T-helper 1 cell (primary cell): ENCODE measurements at regions not wholly inside any gene's neighbourhood (a gene's known extent, or its start where the extent isn't known, plus 50 kb on each side); places are given as distances from the start of the nearest gene placed in this dataset.

ENCODE experiments used
- DNase-seq, 5 donors: peaks; one replicate each; pipeline ENCODE4 v3.0.0-alpha.2; 2012 to 2020

DNA sequence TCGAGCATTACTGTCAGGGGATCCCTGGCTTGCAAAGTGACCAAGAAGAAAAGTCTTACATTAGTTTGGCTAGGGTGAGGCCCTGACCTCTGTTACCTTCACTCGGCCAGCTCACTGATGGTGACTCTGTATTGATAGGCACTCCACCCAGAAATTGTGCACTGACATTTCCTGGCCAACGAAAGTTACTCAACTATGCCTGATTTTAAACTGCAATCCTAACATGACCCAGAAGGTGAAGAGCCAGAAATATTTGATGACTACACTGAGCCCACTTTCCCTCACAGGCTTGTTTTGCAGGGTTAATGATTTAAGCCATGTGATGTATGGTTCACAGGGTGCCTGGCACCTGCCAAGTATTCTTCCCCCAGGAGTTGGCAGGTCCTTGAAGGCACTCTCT, 208.2 kb upstream of the MAF start:
- no peak for DNase-seq

DNA sequence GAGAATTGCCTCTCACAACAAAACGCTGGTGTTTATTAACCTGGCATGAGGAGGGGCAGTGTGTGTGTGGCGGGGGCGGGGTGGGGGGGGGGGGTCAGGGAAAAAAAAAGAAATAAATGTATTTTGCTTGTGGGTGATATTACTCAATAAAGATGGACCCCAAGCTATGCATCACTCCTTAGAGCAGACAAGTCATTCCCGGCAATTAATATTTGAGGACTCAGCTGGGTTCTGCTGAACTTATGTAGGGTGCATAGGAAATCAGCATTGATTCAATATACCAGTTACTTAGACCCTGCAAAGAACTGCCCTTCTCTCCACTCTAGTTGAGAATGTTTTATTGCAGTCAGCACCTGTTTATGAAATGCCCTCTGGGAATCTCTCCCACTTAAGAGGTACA, 206.2 kb upstream of the MAF start:
- no peak for DNase-seq

DNA sequence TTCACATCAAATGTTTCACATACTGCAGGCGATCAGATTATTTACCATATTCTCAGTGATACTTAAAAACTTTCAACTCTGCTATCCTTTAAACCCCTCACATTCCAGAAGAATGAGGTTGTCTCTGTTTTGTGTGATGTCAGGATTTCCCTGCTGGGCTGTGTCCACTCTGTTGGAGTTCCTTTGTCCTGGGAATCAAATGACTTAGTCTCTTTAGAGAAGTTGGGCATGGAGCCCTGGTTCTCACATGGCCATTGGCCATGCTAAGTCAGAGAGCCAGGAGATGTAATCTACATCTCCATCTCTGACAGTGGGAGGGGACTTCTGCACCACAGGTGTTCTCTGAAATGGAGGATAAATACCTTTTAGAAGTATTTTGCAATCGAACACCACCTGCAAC, 205.1 kb upstream of the MAF start:
- no peak for DNase-seq

DNA sequence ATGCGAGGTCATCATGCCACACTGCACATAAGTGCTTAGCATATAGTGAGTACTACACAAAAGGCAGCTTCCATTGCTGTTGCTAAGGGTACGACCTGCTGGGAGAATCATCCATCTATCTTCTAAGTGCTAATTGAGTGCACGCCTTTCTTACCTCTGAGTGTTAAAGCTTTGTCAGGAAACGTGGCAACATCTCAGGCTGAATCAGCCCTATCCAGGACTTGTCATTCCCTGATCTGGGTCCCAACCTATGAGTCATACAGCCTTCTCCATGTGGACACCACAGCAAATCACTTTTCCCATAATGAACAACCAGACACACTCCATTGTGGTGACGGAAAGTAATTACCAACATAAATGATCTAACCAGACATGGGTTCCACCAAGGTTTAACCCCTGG, 201.1 kb upstream of the MAF start:
- no peak for DNase-seq

DNA sequence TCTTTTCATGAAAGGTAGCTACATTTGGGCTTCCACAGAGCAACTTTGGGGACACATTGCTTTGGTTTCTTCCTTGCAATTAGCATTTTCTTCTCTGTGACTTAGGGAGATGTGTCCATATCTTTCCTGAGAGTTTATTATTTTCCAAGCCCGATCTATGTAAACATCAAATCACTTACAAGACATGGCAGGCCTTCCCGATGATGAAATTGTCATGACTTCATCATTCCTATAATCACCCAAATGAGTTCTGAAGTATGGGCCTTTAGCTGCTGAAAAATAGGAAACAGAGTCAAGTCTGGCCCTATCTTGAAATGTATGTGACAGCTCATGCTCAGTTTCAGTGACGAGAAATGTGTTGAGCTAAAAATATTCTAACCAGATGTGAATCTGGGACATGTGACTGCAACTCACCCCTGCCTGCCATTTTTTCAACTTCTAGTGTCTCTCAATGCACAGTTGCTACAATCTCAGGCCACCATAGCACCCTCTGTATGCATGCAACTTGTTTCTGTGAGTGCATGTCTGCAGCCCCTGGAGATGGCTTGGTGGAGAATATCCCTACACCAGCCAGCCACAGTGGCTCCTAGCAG, 199.6 kb upstream of the MAF start:
- no peak for DNase-seq

DNA sequence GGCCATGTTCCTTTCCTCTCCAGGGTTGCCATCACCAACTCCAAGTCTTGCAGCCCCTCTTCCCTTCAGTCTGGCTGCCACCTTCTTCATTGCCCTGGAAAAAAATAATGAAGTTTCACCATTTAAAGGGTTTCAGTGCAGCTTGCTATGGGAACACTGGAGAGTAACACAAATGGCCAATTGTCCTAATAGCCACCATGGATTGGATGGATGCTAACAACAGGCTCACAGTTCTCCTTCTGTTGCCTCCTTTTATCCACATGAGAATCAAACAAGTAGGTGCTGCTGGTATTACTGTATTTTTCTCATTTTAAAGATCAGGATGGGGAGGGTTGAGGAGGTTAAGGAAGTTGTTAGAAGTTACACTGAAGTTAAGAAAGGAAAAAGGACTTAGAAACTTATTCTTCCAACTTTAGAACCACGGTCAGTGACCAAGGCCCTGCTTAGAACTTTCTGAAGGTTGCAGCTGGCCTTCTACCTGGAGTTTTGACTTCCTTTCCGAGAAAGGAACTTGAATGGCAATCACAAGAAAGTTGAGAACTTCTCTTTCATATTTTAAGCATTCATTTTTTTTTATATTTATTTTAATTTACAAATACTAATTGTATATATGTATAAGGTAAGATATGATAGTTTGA, 198.0 kb upstream of the MAF start:
- DNase-seq, result no peak

DNA sequence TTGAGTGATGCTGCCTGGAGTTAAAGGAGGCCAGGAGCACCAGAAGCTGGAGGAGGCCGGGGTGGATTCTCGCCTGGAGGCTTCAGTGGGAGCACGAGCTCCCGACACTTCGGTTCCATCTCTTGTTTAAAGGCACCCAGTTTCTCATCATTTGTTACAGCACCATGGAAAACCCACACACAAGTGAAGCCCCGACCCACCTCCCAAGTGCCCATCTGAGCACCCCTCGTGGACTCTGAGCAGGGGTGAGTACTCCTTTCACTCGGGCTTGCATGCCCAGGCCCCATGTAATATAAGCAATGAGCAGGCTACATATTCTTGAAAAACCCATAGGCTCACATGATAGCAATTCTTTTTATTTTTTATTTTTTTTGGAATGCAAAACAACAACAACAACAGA, 196.9 kb upstream of the MAF start:
- no peak for DNase-seq

DNA sequence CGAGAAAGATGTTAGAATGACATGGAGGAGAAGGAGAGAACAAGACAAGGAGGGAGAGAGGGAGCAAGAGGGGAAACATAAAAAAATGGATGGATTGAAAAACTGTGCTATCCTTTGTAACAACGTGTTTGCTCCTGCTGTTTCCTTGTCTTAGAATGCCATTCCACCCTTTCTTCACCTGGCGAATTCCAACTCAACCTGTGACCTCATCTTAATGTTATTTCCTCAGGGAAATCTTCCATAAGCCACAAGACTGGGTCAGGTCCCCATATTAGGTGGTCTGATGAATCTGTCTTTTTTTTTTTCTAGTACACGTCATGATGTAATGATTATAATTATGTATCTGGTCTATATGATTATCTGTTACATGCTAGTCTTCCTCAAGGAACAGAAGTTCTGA, 195.0 kb upstream of the MAF start:
- no peak for DNase-seq

DNA sequence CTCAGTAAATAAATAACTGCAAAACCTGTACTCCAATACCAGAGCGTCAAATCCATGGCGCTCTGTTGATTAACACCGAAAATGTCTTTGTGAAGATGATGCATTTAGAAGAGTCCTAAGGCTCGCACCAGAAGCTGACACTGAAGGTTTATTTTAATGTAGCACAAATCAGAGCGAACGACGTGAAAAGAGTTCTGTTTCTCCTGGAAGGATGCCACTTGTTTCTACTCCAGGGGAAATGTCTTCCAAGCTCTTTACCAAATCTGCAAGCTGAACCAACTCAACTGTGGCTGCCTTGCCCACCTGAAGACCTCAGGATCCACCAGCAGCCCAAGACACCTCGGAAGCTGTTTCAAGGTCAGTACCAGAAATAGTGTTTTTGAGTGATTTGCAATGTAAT, 194.4 kb upstream of the MAF start:
- no peak for DNase-seq

DNA sequence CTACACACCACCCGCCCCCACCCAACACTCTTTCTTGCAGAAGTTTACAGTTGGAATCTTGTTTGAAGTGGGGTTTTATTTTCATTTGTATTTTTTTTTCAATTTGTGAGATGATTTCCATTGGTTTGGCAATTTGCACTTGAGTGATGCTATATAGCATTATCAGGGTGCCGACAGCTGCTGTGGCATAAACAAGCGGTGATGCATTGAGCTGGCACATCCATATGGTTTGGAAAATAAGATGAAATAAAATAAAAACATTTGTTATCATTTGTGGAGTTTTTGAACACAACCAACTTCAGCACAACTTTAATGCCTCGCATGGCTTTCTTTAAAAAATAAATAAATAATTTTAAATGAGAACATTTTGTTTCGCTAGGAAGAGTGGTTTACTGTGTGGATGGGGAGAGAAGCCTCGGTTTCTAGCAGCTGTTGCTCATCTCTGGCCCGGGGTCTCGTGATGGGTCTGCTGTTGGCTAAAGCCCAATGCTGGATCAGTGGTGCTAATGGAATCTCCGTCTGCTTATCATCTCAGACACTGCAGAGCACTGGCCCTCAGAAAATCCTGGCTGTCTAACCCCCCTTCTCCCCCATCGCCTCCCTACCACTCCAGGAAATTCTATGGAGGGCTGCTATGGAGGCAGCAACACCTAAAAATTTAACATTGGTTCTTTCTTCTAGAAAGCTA, 192.3 kb upstream of the MAF start:
- DNase-seq, result no peak

DNA sequence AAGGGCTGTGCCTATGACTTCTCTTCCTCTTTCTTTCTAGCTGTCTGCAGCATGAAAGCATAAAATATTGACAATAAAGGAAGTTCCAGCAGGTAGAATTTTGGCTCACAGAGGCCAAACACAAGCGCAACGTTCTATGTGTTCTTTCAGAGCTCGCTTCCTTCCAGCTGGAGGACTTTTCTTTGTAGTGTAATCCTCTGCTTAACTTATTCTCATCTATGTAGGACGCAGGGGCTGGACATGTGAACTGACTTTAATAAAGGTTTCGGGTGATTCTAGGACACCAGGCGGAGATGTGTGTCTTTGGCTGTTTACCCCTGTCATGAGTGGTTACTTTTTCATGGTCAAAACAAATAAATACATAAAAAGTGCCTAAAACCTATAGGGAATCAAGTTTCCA, 191.5 kb upstream of the MAF start:
- no peak for DNase-seq

DNA sequence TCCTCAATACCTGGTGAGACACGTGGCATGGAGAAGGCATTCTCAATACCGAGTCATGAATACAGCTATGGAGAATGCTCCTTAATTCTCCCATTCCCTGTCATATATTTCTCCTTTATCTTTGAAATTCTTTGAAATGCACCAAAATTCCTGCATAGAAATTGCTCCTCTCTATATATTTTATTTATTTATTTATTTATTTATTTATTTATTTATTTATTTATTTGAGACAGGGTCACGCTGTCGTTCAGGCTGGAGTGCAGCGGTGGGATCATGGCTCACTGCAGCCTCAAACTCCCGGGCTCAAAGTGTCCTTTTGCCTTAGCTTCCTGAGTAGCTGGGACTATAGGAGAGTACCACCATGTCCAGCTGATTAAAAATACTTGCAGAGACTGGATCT, 190.3 kb upstream of the MAF start:
- no peak for DNase-seq

DNA sequence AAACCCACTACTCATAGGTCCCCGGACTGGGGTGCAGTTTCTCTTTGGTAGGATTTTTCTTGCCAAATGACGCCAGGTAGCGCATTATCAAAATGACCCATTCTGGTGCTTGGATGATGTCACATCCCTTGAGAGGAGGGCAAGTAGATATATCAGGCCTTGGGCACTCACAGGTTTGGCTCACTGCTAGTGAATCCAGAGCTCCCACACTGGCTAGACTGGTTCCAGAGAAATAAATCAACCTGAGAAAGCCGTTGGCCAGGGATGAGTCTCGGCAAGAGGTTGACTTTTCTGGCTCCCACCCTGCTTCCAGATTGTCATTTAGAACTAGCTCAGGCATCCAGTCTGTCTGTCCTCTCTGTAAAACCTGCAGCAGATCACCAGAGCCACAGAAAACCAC, 188.4 kb upstream of the MAF start:
- DNase-seq, result no peak

DNA sequence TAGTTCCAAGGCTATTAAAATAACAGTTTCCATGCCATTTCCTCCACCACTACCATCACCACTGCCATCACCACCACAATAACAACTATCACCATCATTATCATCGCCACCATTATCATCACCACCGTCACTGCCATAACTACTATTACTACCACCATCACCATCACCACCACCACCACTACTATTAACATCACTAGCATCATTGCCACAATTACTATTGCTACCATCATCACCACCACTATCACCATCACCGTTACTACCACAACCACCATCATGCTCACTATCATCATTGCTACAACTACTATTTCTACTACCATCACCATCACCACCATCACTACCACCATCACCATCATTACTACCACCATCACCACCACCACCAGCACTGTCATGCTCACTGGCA, 185.9 kb upstream of the MAF start:
- DNase-seq, result no peak

DNA sequence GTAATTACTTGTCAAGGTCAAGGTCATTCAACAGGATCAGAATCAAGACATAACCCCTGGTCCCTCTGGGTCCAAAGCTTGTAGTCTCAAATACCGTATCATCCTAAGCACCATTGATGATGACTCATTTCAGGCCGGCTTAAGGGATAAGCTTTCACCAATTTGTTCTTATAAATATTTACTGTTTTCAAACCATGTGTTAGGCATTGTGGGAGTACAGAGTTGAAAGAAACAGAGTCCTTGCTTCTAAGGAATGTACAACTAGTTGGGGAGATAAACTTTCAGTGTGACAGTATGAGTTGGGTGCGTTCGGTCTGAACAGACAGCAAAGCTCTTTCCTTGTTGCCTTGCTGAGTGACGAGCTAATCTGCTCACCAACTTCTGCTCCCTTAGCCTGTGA, 183.5 kb upstream of the MAF start:
- DNase-seq, result no peak

DNA sequence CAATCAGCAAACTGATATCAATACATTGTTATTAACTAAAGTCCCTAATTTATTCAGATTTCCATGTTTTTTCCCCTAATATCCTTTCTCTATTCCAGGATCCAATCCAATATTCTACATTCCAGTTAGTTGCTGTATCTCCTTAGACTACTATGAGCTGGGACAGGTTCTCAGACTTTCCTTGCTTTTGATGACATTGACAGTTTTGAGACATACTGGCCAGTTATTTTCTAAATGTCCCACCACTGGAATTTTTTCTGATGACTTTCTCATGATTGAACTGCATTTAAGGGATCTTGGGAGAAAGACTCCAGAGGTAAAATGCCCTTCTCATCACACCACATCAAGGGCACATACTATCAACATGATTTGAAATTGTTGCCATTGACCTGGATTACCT, 177.1 kb upstream of the MAF start:
- no peak for DNase-seq

DNA sequence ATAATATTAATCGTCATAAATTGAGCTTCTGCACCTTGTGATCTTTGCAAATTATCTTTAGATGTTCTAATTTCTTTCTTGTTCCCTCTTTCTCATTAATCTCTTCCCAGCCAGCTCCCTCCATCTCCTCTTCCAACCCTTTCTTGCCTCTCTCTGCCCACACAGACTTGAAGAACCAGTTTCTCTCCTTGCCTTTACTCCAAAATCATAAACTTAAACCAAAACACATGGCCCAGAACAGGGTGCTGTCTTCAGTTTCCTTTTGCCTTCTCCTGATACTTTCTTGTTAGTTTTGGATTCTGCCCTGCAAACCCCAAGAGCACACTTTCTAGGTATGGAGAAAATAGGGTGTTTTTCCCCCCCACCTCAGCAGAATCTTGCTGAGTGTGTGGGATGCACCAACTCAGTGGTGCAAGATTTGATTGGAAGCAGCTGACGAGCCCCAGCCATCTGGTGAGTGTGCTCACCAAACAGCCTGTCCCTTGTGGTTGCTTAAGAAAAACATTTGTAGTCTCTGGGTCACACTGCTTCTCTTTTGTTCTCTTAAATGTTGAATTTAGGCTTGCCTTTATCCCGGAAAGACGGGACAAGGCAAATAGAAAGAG, 175.8 kb upstream of the MAF start:
- DNase-seq, result no peak

DNA sequence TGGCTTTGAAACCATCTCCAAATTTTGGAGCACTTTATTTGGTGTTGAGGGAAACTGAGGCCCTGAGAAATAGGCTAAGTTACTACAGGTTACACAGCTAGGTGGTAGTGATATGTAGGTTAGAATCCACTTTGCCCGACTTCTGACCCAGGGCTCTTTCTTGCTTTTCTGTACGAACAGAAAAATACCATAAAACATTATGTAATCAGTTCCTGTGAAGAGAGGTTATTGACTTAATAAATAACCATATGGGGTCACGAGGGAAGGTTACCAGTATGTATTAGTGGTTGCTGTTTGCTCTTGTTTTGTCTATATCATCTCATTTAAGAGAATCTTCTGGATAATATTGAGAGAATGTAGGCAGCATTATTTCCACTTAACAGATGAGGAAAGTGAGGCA, 172.2 kb upstream of the MAF start:
- no peak for DNase-seq

DNA sequence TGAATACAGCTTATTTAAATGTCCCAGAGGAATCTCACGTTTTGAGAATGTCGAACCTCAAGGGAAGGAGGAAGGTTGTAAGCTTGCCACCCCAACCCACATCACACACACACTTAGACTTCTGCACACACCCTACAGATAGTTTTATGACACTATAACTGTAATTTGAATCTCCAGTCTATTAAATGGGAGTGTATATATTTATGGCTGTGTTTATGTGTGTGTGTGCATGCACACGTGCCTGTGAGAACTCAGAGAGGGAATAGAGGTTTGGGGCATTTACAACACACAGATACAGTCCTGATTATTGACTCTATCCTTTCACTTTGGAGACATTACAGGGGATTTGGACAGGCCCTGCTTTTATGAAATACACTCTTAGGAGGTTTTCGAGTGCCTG, 171.5 kb upstream of the MAF start:
- no peak for DNase-seq

DNA sequence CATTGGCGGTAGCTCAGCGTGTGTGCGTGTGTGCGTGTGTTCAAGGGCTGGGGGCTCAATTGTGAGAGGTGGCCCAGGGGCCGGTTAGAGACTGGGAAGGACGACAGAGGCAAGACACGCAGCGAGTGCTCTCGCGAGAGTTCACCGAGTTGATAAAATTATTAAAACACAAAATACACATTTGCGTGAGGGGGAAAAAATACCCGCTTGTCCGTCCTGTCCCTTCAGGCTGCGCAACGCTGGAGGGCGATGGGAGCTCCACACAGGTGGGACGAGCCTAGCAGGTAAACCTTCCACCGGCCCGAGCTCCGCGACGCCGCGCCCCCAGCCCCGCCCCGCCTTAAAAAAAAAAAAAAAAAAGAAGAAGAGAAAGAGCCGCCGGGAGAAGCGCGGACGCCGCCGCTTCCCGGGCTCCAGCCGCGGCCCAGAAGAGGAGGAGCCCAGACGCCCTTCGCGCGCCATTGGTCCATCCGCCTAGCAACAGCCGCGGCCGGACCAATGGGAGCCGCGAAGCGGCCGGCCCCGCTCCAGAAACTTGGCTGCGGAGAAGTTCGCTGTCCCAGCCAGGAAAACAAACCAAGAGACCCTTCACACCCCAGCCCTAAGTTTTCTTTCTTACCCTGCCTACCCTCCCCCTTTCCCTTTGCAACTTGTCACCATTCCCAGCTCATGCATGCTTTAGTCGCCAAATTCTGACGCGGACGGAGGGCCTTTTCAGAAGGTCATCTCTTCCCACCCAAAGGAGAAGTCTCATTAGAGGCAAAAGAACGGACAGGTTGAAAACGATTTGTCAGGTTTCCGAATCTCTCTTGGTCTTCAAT, 169.9 kb upstream of the MAF start:
- peak; percentile 51 to 89 (median 53) for DNase-seq

DNA sequence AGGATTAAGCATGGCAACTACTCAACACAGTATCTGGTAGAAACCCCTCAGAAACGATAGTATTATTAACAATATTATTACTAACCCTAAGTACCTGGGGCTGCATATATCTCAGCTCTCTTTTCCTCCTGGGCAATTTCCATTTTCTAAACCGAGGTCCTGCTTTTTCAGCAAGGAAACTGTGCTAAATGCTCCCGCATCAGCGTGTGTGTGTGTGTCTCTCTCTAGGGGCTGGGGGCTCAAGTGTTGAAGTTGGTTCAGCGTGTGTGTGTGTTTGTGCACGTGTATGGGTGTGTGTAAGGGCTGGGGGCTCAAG, 169.3 kb upstream of the MAF start:
- no peak for DNase-seq

DNA sequence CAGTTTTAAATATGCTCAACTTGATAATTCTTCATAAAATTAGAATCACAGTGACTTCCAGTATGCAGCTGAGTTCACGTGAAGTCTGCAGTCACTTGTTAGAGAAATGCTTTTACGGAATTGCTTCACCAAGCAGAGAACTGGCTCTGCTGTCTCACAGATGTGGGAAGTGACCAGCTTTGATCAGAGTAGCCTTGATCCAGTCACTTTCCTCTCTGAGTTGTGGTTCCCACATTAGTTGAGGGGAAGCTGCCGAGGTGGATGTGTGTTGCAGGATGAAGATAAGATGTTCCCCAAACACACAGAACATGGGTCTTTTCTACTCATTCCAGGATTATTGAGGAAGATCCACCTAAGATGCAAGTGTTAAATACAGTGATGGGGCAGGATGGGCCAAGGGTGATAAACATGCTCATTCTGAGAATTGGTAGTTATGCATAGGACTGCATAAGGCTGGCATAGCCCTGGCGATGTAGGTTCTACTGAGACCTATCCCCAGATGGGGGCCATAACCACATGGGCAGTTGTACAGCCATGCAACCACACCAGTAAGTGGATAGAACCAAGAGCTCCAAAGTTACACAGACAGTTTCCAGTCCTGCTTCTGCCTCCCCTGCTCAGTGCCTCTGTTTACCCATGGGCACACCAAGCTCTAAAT, 168.9 kb upstream of the MAF start:
- DNase-seq, result no peak
